GM12878 (cell line): ENCODE measurements at regions not wholly inside any gene's neighbourhood (a gene's known extent, or its start where the extent isn't known, plus 50 kb on each side); places are given as distances from the start of the nearest gene placed in this dataset.

Experiments used
- ATAC-seq: fragments of 200-7000 bp; cut with Tn5 transposase; 3 replicates; pipeline ENCODE4 v1.9.1; 2020; ENCODE audit warnings: mild to moderate bottlenecking, moderate library complexity
- BruUV-seq: library from RNA; stranded (reverse); fragments of 400-500 nt; replicated peaks from 2 replicates; lab custom pipeline; 2021; lab: Mats Ljungman, UMichigan
- CTCF ChIA-PET: fragments of 300-600 bp; sonication (Branson Sonifier 250); formaldehyde crosslinking; extraction: SDS; loops from one replicate; lab custom pipeline; 2021; ENCODE audit warnings: inconsistent platforms; lab: Yijun Ruan, JAX
- POLR2A ChIA-PET: fragments of 350-600 bp; formaldehyde crosslinking; extraction: SDS; loops from one replicate; lab custom pipeline; 2021; ENCODE audit warnings: inconsistent platforms; lab: Charles Lee
- RAD21 ChIA-PET: fragments of 300-600 bp; sonication (Branson Sonifier 250); formaldehyde crosslinking; loops from one replicate; lab custom pipeline; 2023; ENCODE audit warnings: antibody characterized with exemption; ENCODE audit not compliant: unreplicated experiment; lab: Charles Lee
- SMC1A ChIA-PET: fragments of 300-600 bp; sonication (Branson Sonifier 250); formaldehyde crosslinking; loops from one replicate; lab custom pipeline; 2023; ENCODE audit not compliant: unreplicated experiment, uncharacterized antibody; lab: Charles Lee
- DNase-seq: peaks from one replicate; pipeline ENCODE4 v3.0.0-alpha.2; 2011; ENCODE audit warnings: low read depth, low spot score
- FAIRE-seq: peaks from 3 replicates; lab custom pipeline; 2011; peaks lifted over from hg19 to GRCh38; lab: Jason Lieb, UNC
- H2AFZ ChIP-seq: 2 replicates; pipeline ENCODE4 v1.6.0; 2011; ENCODE audit warnings: low read depth, low read length, control low read depth; ENCODE audit not compliant: control insufficient read depth
- H3K27ac ChIP-seq: 2 replicates; pipeline ENCODE4 v1.5.1; 2011; ENCODE audit warnings: control low read depth; ENCODE audit not compliant: control insufficient read depth, insufficient read depth
- H3K27me3 ChIP-seq, 2 experiments: replicated peaks in 1 of 2; 2 replicates each; pipeline versions ENCODE4 v1.6.0 to v1.6.1; 2011; ENCODE audit warnings: low read length in 1 of 2; ENCODE audit not compliant: control insufficient read depth in 2 of 2, insufficient read depth in 2 of 2
- H3K36me3 ChIP-seq, 2 experiments: 2 replicates each; pipeline ENCODE4 v1.5.1; 2011; ENCODE audit warnings: low read length in 1 of 2; ENCODE audit not compliant: control insufficient read depth in 2 of 2, insufficient read depth in 2 of 2
- H3K4me1 ChIP-seq: 2 replicates; pipeline ENCODE4 v1.6.1; 2011; ENCODE audit warnings: mild to moderate bottlenecking, low read length, moderate library complexity, mixed read lengths; ENCODE audit not compliant: control insufficient read depth, insufficient read depth
- H3K4me2 ChIP-seq: 2 replicates; pipeline ENCODE4 v1.6.0; 2011; ENCODE audit warnings: control low read depth; ENCODE audit not compliant: control insufficient read depth, insufficient read depth
- H3K4me3 ChIP-seq: fragments of 200-600 bp; sonication (generic); 2 replicates; pipeline ENCODE4 v1.5.1; 2016
- H3K79me2 ChIP-seq: 2 replicates; pipeline ENCODE4 v1.6.0; 2011; ENCODE audit warnings: low read length; ENCODE audit not compliant: control insufficient read depth, insufficient read depth
- H3K9ac ChIP-seq: 2 replicates; pipeline ENCODE4 v1.8.0; 2011; ENCODE audit warnings: low read length, control low read depth, mixed read lengths; ENCODE audit not compliant: control insufficient read depth, insufficient read depth
- H3K9me3 ChIP-seq: replicated peaks from 3 replicates; pipeline ENCODE4 v1.5.1; 2011; ENCODE audit warnings: mild to moderate bottlenecking, low read length; ENCODE audit not compliant: control insufficient read depth, insufficient read depth
- H4K20me1 ChIP-seq: 2 replicates; pipeline ENCODE4 v1.6.0; 2011; ENCODE audit not compliant: control insufficient read depth, insufficient read depth
- BHLHE40 ChIP-seq, 2 experiments: fragments of 450-650 bp in 1 of 2; IDR thresholded peaks; 2 replicates each; pipeline ENCODE4 v1.6.1; 2011 to 2017; ENCODE audit warnings: low read depth in 2 of 2, borderline replicate concordance in 1 of 2, improper control_type of control experiment in 1 of 2, low read length in 1 of 2, mild to moderate bottlenecking in 1 of 2
- BRCA1 ChIP-seq: IDR thresholded peaks from 2 replicates; pipeline ENCODE4 v1.6.1; 2011; ENCODE audit warnings: low read depth, low read length, improper control_type of control experiment
- DPF2 ChIP-seq: fragments of 450-650 bp; IDR thresholded peaks from 2 replicates; pipeline ENCODE4 v1.6.1; 2017; ENCODE audit warnings: mild to moderate bottlenecking
- ETV6 ChIP-seq, 2 experiments: fragments of 450-650 bp in 1 of 2; IDR thresholded peaks in 1 of 2; conservative IDR thresholded peaks in 1 of 2; 2 replicates each; pipeline ENCODE4 v1.6.1; 2014; ENCODE audit warnings: antibody characterized with exemption in 1 of 2, borderline replicate concordance in 1 of 2, low read depth in 1 of 2, mild to moderate bottlenecking in 1 of 2, moderate library complexity in 1 of 2
- FOS ChIP-seq: IDR thresholded peaks from 3 replicates; pipeline ENCODE4 v1.6.1; 2011; ENCODE audit warnings: borderline replicate concordance; ENCODE audit not compliant: insufficient read length; ENCODE audit errors: extremely low read depth
- FOXK2 ChIP-seq: fragments of 450-650 bp; IDR thresholded peaks from 2 replicates; pipeline ENCODE4 v1.6.1; 2017; ENCODE audit warnings: mild to moderate bottlenecking, moderate library complexity
- GATAD2B ChIP-seq: fragments of 450-650 bp; conservative IDR thresholded peaks from 2 replicates; pipeline ENCODE4 v1.6.1; 2017; ENCODE audit warnings: low read depth, mild to moderate bottlenecking, moderate library complexity
- IRF5 ChIP-seq: fragments of 450-650 bp; IDR thresholded peaks from 2 replicates; pipeline ENCODE4 v1.6.1; 2017; ENCODE audit warnings: borderline replicate concordance
- RBBP5 ChIP-seq: fragments of 200-600 bp; sonication (generic); conservative IDR thresholded peaks from 2 replicates; pipeline ENCODE4 v1.6.1; 2016
- RCOR1 ChIP-seq: conservative IDR thresholded peaks from 2 replicates; pipeline ENCODE4 v1.6.1; 2012; ENCODE audit warnings: low read depth, low read length, improper control_type of control experiment
- SMAD5 ChIP-seq: IDR thresholded peaks from 2 replicates; pipeline ENCODE4 v1.6.1; 2016; ENCODE audit warnings: antibody characterized with exemption, low read depth
- SMC3 ChIP-seq: IDR thresholded peaks from 2 replicates; pipeline ENCODE4 v1.6.1; 2011; ENCODE audit warnings: low read length, improper control_type of control experiment, borderline replicate concordance
- SP1 ChIP-seq: IDR thresholded peaks from one replicate; pipeline ENCODE4 v1.6.1; 2011; ENCODE audit warnings: low read depth, low read length
- SREBF2 ChIP-seq: IDR thresholded peaks from 2 replicates; pipeline ENCODE4 v1.6.1; 2012; ENCODE audit warnings: mild to moderate bottlenecking, low read length
- SUZ12 ChIP-seq: fragments of 200-600 bp; sonication (generic); IDR thresholded peaks from one replicate; pipeline ENCODE4 v1.6.1; 2018; ENCODE audit warnings: antibody characterized with exemption, mild to moderate bottlenecking; ENCODE audit not compliant: unreplicated experiment
- WGBS: methylation state at CpG from one replicate; pipeline ENCODE4 v1.1.6; 2016; ENCODE audit warnings: low lambda C conversion rate; ENCODE audit not compliant: insufficient replicate concordance, insufficient coverage; ENCODE audit errors: missing lambda C conversion rate; 5-methylcytosine and 5-hydroxymethylcytosine counted together
- in situ Hi-C: fragments of 300-500 bp; cut with MboI; formaldehyde crosslinking; loops from 9 replicates; pipeline ENCODE4 v1.14.3; 2018; ENCODE audit warnings: mixed read lengths
- intact Hi-C: fragments of 100-400 bp; cut with micrococcal nuclease; formaldehyde crosslinking; loops from one replicate; pipeline ENCODE4 v1.14.2; 2022; ENCODE audit not compliant: unreplicated experiment
- TF ChIP-seq, protein P1 (sequence below): IDR thresholded peaks from 2 replicates; pipeline ENCODE4 v1.6.1; 2011; ENCODE audit warnings: borderline replicate concordance, low read depth, mild to moderate bottlenecking, moderate library complexity, low read length; ENCODE audit not compliant: insufficient read depth, poor library complexity, severe bottlenecking
- TF ChIP-seq, protein P2 (sequence below): IDR thresholded peaks from 2 replicates; pipeline ENCODE4 v1.6.1; 2012; ENCODE audit warnings: low read depth, low read length, improper control_type of control experiment

- no peak for FAIRE-seq
- no peak for DNase-seq
- no peaks in the 10 kb centered on the region for H3K36me3 ChIP-seq
- no peak overlapping the region for H3K27ac ChIP-seq
- TF ChIP-seq BRCA1, result no peak
- no peak for TF ChIP-seq ETV6 (conservative IDR thresholded peaks at IDR 0.05 in 1 of 2, IDR thresholded peaks at IDR 0.05 in 1 of 2; ENCODE audit: borderline replicate concordance in 1 of 2, low read depth in 1 of 2)
- no peak for TF ChIP-seq SMAD5
- no peak for TF ChIP-seq SUZ12
- no peak for TF ChIP-seq SREBF2
- TF ChIP-seq FOS, result no peak
- no peak for TF ChIP-seq SP1
- TF ChIP-seq, protein P1, sequence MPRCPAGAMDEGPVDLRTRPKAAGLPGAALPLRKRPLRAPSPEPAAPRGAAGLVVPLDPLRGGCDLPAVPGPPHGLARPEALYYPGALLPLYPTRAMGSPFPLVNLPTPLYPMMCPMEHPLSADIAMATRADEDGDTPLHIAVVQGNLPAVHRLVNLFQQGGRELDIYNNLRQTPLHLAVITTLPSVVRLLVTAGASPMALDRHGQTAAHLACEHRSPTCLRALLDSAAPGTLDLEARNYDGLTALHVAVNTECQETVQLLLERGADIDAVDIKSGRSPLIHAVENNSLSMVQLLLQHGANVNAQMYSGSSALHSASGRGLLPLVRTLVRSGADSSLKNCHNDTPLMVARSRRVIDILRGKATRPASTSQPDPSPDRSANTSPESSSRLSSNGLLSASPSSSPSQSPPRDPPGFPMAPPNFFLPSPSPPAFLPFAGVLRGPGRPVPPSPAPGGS, result no peak
- no peak for TF ChIP-seq FOXK2
- TF ChIP-seq, protein P2, sequence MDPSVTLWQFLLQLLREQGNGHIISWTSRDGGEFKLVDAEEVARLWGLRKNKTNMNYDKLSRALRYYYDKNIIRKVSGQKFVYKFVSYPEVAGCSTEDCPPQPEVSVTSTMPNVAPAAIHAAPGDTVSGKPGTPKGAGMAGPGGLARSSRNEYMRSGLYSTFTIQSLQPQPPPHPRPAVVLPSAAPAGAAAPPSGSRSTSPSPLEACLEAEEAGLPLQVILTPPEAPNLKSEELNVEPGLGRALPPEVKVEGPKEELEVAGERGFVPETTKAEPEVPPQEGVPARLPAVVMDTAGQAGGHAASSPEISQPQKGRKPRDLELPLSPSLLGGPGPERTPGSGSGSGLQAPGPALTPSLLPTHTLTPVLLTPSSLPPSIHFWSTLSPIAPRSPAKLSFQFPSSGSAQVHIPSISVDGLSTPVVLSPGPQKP, result no peak
- no peak for TF ChIP-seq RCOR1
- no peak for TF ChIP-seq DPF2
- TF ChIP-seq SMC3, result no peak
- TF ChIP-seq GATAD2B, result no peak
- TF ChIP-seq BHLHE40 (IDR thresholded peaks at IDR 0.05; ENCODE audit: borderline replicate concordance in 1 of 2, low read depth in 2 of 2, low read length in 1 of 2), result no peak
- TF ChIP-seq IRF5, result no peak
- no peak for TF ChIP-seq RBBP5
- intact Hi-C loops (no loop called here), in situ Hi-C loops (no loop called here)
- H3K4me3 ChIP-seq, result no peak overlapping the region
- H4K20me1 ChIP-seq, result no peaks in the 10 kb centered on the region
- RAD21 ChIA-PET, result no interaction called here
- POLR2A ChIA-PET, result no interaction called here
- H3K9ac ChIP-seq, result no peak overlapping the region
- CTCF ChIA-PET, result no interaction called here
- 54% methylated on average over 7 of the region's 7 CpGs for WGBS
- no TSS peak for BruUV-seq
- H3K79me2 ChIP-seq, result no peaks in the 10 kb centered on the region
- H3K4me2 ChIP-seq, result no peak overlapping the region
- no peaks in the 10 kb centered on the region for H3K27me3 ChIP-seq
- peaks cover 6% of the 10 kb centered on the region; the same call in 1 of the 2 replicates for H3K4me1 ChIP-seq
- no peak for ATAC-seq
- SMC1A ChIA-PET, result no interaction called here
- no peaks in the 10 kb centered on the region for H3K9me3 ChIP-seq
- no peak overlapping the region for H2AFZ ChIP-seq
These were observed 75.1 kb upstream of the RAI14 start for GRCh38 chr5:34580983-34581382.
